ENCODE measurements at regions not wholly inside any gene's neighbourhood (a gene's known extent, or its start where the extent isn't known, plus 50 kb on each side); places are given as distances from the start of the nearest gene placed in this dataset.
A peak's percentile ranks its signal among the peaks of the same experiment; 100 is the strongest.
"Not testable (repeated sequence)": the region's sequence is repeated elsewhere in the genome, so short reads cannot be mapped to it uniquely, and the experiment has no call there.

GRCh38 chr3:150328654-150329040, 79.5 kb upstream of the TSC22D2 start:
- ATAC-seq (no peak), DNase-seq (no peak)

GRCh38 chr3:150327678-150328653, 80.1 kb upstream of the TSC22D2 start:
- ATAC-seq, result no peak
- DNase-seq, result no peak

- DNase-seq (no peak), ATAC-seq (peak; percentile 62)
These were observed 83.3 kb upstream of the TSC22D2 start for GRCh38 chr3:150324788-150325187.

- no peak for DNase-seq
- no peak for ATAC-seq
These were observed 83.9 kb upstream of the TSC22D2 start for GRCh38 chr3:150324245-150324644.

GRCh38 chr3:150323770-150324169, 84.3 kb upstream of the TSC22D2 start:
- no peak for DNase-seq
- no peak for ATAC-seq

- ATAC-seq, DNase-seq: not testable (repeated sequence)
These were observed 85.0 kb upstream of the TSC22D2 start for GRCh38 chr3:150323091-150323490.

GRCh38 chr3:150320971-150321370, 87.1 kb upstream of the TSC22D2 start:
- not testable (repeated sequence) for ATAC-seq, DNase-seq

GRCh38 chr3:150319900-150320299, 88.2 kb upstream of the TSC22D2 start:
- DNase-seq, result no peak
- peak; percentile 32 for ATAC-seq

- no peak for ATAC-seq
- DNase-seq, result no peak
These were observed 90.6 kb upstream of the TSC22D2 start for GRCh38 chr3:150317469-150317868.

GRCh38 chr3:150315721-150316120, 92.4 kb upstream of the TSC22D2 start:
- DNase-seq (no peak), ATAC-seq (no peak)

GRCh38 chr3:150314248-150315004, 93.7 kb upstream of the TSC22D2 start:
- ATAC-seq, result no peak
- DNase-seq, result no peak

GRCh38 chr3:150312018-150312657, 96.0 kb upstream of the TSC22D2 start:
- no peak for DNase-seq
- no peak for ATAC-seq

GRCh38 chr3:150311156-150311555, 96.9 kb upstream of the TSC22D2 start:
- ATAC-seq (no peak), DNase-seq (no peak)

- DNase-seq (no peak), ATAC-seq (no peak)
These were observed 98.5 kb upstream of the TSC22D2 start for GRCh38 chr3:150309557-150309956.

GRCh38 chr3:150309257-150309542, 98.9 kb upstream of the TSC22D2 start:
- no peak for ATAC-seq
- no peak for DNase-seq

GRCh38 chr3:150308481-150309256, 99.4 kb upstream of the TSC22D2 start:
- ATAC-seq, result no peak
- DNase-seq, result no peak

- ATAC-seq, result no peak
- no peak for DNase-seq
These were observed 100.1 kb upstream of the TSC22D2 start for GRCh38 chr3:150308037-150308319.

GRCh38 chr3:150307311-150308036, 100.6 kb upstream of the TSC22D2 start:
- DNase-seq (no peak), ATAC-seq (no peak)

GRCh38 chr3:150306906-150307305, 101.2 kb upstream of the TSC22D2 start:
- no peak for DNase-seq
- ATAC-seq, result no peak

GRCh38 chr3:150306083-150306482, 102.0 kb upstream of the TSC22D2 start:
- DNase-seq, result no peak
- ATAC-seq, result no peak

- ATAC-seq (peak; percentile 72), DNase-seq (no peak)
These were observed 104.3 kb upstream of the TSC22D2 start for GRCh38 chr3:150303768-150304167.

- DNase-seq (no peak), ATAC-seq (no peak)
These were observed 105.9 kb upstream of the TSC22D2 start for GRCh38 chr3:150302246-150302645.
